Breast epithelium (tissue), 4 donors: ENCODE measurements at regions not wholly inside any gene's neighbourhood (a gene's known extent, or its start where the extent isn't known, plus 50 kb on each side); places are given as distances from the start of the nearest gene placed in this dataset.

Experiments used
- DNase-seq, 2 donors: peaks; one replicate each; pipeline ENCODE4 v3.0.0-alpha.2; 2019; ENCODE audit warnings: low spot score in 2 of 2
- H3K27ac ChIP-seq, 2 donors: fragments of 200-600 bp; sonication (generic) in 1 of 2; one replicate each; pipeline ENCODE4 v1.5.1; 2016 to 2019; ENCODE audit warnings: mild to moderate bottlenecking in 1 of 2
- H3K27me3 ChIP-seq, 2 donors: fragments of 200-600 bp; sonication (generic) in 1 of 2; one replicate each; pipeline versions ENCODE4 v1.5.1 to v1.6.0; 2017 to 2019; ENCODE audit warnings: control low read depth in 1 of 2, mild to moderate bottlenecking in 1 of 2
- H3K36me3 ChIP-seq: fragments of 200-600 bp; one replicate; pipeline ENCODE4 v1.5.1; 2019
- H3K4me1 ChIP-seq, 2 donors: fragments of 200-600 bp; sonication (generic); one replicate each; pipeline ENCODE4 v1.5.1; 2016 to 2019; ENCODE audit warnings: control low read depth in 1 of 2
- H3K4me3 ChIP-seq, 3 donors: fragments of 200-600 bp; sonication (generic); 1 replicate in 2 of 3; 2 replicates in 1 of 3; pipeline ENCODE4 v1.5.1; 2016 to 2019; ENCODE audit warnings: mild to moderate bottlenecking in 3 of 3, moderate library complexity in 2 of 3
- H3K9me3 ChIP-seq, 2 donors: fragments of 200-600 bp; sonication (generic) in 1 of 2; one replicate each; pipeline ENCODE4 v1.5.1; 2016 to 2019; ENCODE audit warnings: control low read depth in 1 of 2
- POLR2A ChIP-seq: fragments of 450-650 bp; IDR thresholded peaks from one replicate; pipeline ENCODE4 v1.6.1; 2016; ENCODE audit warnings: antibody characterized with exemption, mild to moderate bottlenecking, moderate library complexity
- POLR2AphosphoS5 ChIP-seq, 3 donors: sonication (generic); formaldehyde crosslinking; IDR thresholded peaks; one replicate each; pipeline ENCODE4 v1.6.1; 2017; ENCODE audit warnings: antibody characterized with exemption in 3 of 3
- intact Hi-C: fragments of 100-400 bp; cut with DNase I; formaldehyde crosslinking; loops from one replicate; pipeline ENCODE4 v1.15.1; 2023; ENCODE audit warnings: low total_unique reads
- TF ChIP-seq, protein P1 (sequence below), 3 donors: fragments of 450-650 bp; IDR thresholded peaks; one replicate each; pipeline ENCODE4 v1.5.1; 2016 to 2017; ENCODE audit warnings: antibody characterized with exemption in 3 of 3, mild to moderate bottlenecking in 3 of 3, moderate library complexity in 3 of 3

DNA sequence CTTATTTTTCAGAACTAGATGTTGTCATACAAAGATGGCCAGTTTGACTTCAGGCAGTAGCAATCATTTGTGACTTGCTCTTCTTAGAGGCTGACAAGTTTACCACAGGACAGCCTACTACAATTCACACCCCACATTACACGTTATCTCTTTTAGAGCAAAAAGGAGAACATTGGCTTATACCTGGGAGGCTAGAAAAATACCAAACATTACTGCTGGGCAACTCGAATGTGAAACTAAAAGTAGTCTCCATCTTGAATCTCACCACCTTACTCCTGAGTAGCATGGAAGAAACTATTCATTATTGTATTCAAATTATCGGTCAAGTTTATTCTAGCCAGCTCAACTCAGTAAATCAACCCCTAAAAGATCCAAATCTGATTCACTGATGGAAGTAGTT, 90.7 kb upstream of the TMEM26 start:
- no peaks in the 10 kb centered on the region for H3K36me3 ChIP-seq
- H3K27me3 ChIP-seq: no peaks in the 10 kb centered on the region
- no peak for TF ChIP-seq POLR2AphosphoS5 (IDR thresholded peaks at IDR 0.05)
- TF ChIP-seq, protein P1, sequence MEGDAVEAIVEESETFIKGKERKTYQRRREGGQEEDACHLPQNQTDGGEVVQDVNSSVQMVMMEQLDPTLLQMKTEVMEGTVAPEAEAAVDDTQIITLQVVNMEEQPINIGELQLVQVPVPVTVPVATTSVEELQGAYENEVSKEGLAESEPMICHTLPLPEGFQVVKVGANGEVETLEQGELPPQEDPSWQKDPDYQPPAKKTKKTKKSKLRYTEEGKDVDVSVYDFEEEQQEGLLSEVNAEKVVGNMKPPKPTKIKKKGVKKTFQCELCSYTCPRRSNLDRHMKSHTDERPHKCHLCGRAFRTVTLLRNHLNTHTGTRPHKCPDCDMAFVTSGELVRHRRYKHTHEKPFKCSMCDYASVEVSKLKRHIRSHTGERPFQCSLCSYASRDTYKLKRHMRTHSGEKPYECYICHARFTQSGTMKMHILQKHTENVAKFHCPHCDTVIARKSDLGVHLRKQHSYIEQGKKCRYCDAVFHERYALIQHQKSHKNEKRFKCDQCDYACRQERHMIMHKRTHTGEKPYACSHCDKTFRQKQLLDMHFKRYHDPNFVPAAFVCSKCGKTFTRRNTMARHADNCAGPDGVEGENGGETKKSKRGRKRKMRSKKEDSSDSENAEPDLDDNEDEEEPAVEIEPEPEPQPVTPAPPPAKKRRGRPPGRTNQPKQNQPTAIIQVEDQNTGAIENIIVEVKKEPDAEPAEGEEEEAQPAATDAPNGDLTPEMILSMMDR (IDR thresholded peaks at IDR 0.05): no peak
- no peak for TF ChIP-seq POLR2A
- no peak overlapping the region for H3K27ac ChIP-seq
- no peaks in the 10 kb centered on the region for H3K4me1 ChIP-seq
- DNase-seq: no peak
- intact Hi-C loops: no loop called here
- no peaks in the 10 kb centered on the region for H3K9me3 ChIP-seq
- H3K4me3 ChIP-seq: no peak overlapping the region

GRCh38 chr10:61542596-61542995, 89.4 kb upstream of the TMEM26 start:
- TF ChIP-seq POLR2AphosphoS5 (IDR thresholded peaks at IDR 0.05) (no peak), POLR2A (no peak)
- TF ChIP-seq, protein P1 (IDR thresholded peaks at IDR 0.05): no peak
- intact Hi-C loops: no loop called here

DNA sequence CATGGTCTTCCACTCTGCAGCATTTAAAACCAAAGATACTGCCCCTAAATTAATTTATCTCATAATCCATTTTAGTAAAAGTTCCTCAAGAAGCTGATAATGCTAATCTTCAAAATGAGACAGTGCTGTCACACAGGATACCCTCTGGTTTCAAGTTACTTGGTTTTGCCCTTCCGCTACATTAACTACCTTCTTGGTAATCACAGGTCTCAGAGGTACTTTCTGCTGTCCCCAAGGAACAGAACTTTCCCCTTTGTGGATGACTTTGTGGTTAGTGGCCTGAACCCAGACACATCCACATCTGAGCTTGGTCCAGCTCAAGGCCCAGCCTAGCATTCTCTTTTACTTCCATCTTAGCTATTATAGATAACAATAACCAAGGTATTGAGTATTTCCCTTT, 88.8 kb upstream of the TMEM26 start:
- intact Hi-C loops: no loop called here
- Histone ChIP-seq H3K36me3 (no peaks in the 10 kb centered on the region), H3K27ac (no peak overlapping the region), H3K9me3 (no peaks in the 10 kb centered on the region), H3K27me3 (no peaks in the 10 kb centered on the region), H3K4me1 (no peaks in the 10 kb centered on the region), H3K4me3 (no peak overlapping the region)
- no peak for DNase-seq
- TF ChIP-seq POLR2AphosphoS5 (IDR thresholded peaks at IDR 0.05) (no peak), POLR2A (no peak)
- TF ChIP-seq, protein P1 (IDR thresholded peaks at IDR 0.05): no peak

More at GRCh38 chr10:61542596-61542995, 89.4 kb upstream of the TMEM26 start:
- H3K36me3 ChIP-seq: no peaks in the 10 kb centered on the region
- no peak overlapping the region for H3K4me3 ChIP-seq
- H3K27me3 ChIP-seq: no peaks in the 10 kb centered on the region
- DNase-seq: no peak
- no peak overlapping the region for H3K27ac ChIP-seq
- H3K9me3 ChIP-seq: no peaks in the 10 kb centered on the region
- H3K4me1 ChIP-seq: no peaks in the 10 kb centered on the region

DNA sequence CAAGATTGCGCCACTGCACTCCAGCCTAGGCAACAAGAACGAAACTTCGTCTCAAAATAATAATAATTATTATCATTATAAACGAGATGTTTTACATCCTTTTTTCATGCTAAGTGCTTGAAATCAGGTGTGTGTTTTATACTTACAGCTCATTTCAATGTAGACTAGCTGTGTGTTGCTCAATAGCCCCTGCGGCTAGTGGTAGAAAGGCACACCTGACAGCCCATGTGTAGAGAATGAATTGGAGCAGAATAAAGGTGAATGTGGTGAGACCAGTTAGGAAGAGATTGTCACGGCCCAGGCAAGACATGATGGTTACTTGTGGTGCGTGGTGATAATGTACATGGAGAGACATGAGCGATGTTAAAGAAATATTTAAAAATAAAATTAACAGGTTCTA, 86.7 kb upstream of the TMEM26 start:
- DNase-seq: no peak
- no peaks in the 10 kb centered on the region for H3K4me1 ChIP-seq
- no peak overlapping the region for H3K27ac ChIP-seq
- intact Hi-C loops: no loop called here
- H3K9me3 ChIP-seq: no peaks in the 10 kb centered on the region
- H3K27me3 ChIP-seq: no peaks in the 10 kb centered on the region
- H3K36me3 ChIP-seq: no peaks in the 10 kb centered on the region
- H3K4me3 ChIP-seq: no peak overlapping the region
- TF ChIP-seq POLR2A (no peak), POLR2AphosphoS5 (IDR thresholded peaks at IDR 0.05) (no peak)
- TF ChIP-seq, protein P1 (IDR thresholded peaks at IDR 0.05): no peak

DNA sequence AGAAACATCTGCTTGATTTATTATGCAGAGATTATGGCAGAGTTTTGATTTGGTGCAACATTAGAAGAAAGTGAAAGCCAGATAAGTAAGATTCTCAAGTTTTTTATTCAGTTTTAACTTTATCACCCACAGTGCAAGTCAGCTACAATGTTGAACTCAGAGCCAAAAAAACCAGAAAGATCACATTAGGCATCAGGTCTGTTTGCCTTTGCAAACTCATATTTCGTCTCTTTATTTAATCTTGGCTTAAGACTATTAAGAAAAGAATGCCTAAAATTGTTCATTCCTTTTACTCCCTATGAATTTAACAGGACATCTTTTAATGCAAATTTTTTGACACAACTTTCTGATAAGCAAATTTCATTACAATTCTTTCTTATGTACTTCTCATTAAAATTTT, 76.0 kb upstream of the TMEM26 start:
- TF ChIP-seq POLR2AphosphoS5 (IDR thresholded peaks at IDR 0.05): no peak
- no peak for TF ChIP-seq POLR2A
- TF ChIP-seq, protein P1 (IDR thresholded peaks at IDR 0.05): no peak
- intact Hi-C loops: no loop called here

More for the DNA sequence above, 76.0 kb upstream of the TMEM26 start:
- Histone ChIP-seq H3K9me3 (no peaks in the 10 kb centered on the region), H3K4me3 (no peak overlapping the region), H3K36me3 (no peaks in the 10 kb centered on the region), H3K27ac (no peak overlapping the region), H3K27me3 (no peaks in the 10 kb centered on the region), H3K4me1 (no peaks in the 10 kb centered on the region)
- DNase-seq: no peak
